ENCODE measurements at regions not wholly inside any gene's neighbourhood (a gene's known extent, or its start where the extent isn't known, plus 50 kb on each side); places are given as distances from the start of the nearest gene placed in this dataset.

GRCh38 chr6:15113587-15113986 lies 132.3 kb upstream of the JARID2 start:
- Mint-ChIP-seq H3K27me3 (ENCODE audit: low read depth) (no peaks in the 10 kb centered on the region), H3K27ac (no peak overlapping the region), H3K9me3 (no peaks in the 10 kb centered on the region), H3K36me3 (no peaks in the 10 kb centered on the region), H3K4me1 (peaks cover 11% of the 10 kb centered on the region), H3K4me3 (no peak overlapping the region)
- ChIA-PET CTCF (no interaction called here), POLR2A (no interaction called here)
- ATAC-seq (no peak), DNase-seq (ENCODE audit: low spot score) (no peak)
- no peak for TF ChIP-seq SP1 (CRISPR knock-in tag; conservative IDR thresholded peaks at IDR 0.05)
- TF ChIP-seq FOXP1 (CRISPR knock-in tag; IDR thresholded peaks at IDR 0.05; ENCODE audit: borderline replicate concordance), result no peak
- no peak for TF ChIP-seq GABPB1 (CRISPR knock-in tag; IDR thresholded peaks at IDR 0.05)
- no peak for TF ChIP-seq ZBTB21 (CRISPR knock-in tag; IDR thresholded peaks at IDR 0.05; ENCODE audit: borderline replicate concordance)
- TF ChIP-seq ZNF121 (CRISPR knock-in tag; IDR thresholded peaks at IDR 0.05), result no peak

- Mint-ChIP-seq H3K27ac (no peak overlapping the region), H3K4me1 (peaks cover 8% of the 10 kb centered on the region), H3K4me3 (no peak overlapping the region), H3K9me3 (no peaks in the 10 kb centered on the region), H3K27me3 (ENCODE audit: low read depth) (no peaks in the 10 kb centered on the region), H3K36me3 (no peaks in the 10 kb centered on the region)
- no peak for DNase-seq (ENCODE audit: low spot score)
- ChIA-PET POLR2A (no interaction called here), CTCF (no interaction called here)
- no peak for TF ChIP-seq CREM (CRISPR knock-in tag; IDR thresholded peaks at IDR 0.05)
- no peak for TF ChIP-seq SP1 (CRISPR knock-in tag; conservative IDR thresholded peaks at IDR 0.05)
- TF ChIP-seq PREB (CRISPR knock-in tag; IDR thresholded peaks at IDR 0.05; ENCODE audit: borderline replicate concordance), result no peak
- TF ChIP-seq USF2 (CRISPR knock-in tag; IDR thresholded peaks at IDR 0.05), result no peak
- TF ChIP-seq TCF7 (CRISPR knock-in tag; IDR thresholded peaks at IDR 0.05; ENCODE audit: low read depth), result no peak
- TF ChIP-seq FOXJ3 (CRISPR knock-in tag; IDR thresholded peaks at IDR 0.05; ENCODE audit: borderline replicate concordance), result no peak
- no peak for TF ChIP-seq MAX (CRISPR knock-in tag; IDR thresholded peaks at IDR 0.05)
- no peak for TF ChIP-seq NR1H2 (CRISPR knock-in tag; IDR thresholded peaks at IDR 0.05)
- no peak for TF ChIP-seq NR3C1 (CRISPR knock-in tag; conservative IDR thresholded peaks at IDR 0.05; ENCODE audit: low read depth)
- TF ChIP-seq GTF2I (CRISPR knock-in tag; conservative IDR thresholded peaks at IDR 0.05), result no peak
- TF ChIP-seq FOXP4 (CRISPR knock-in tag; IDR thresholded peaks at IDR 0.05), result no peak
- no peak for TF ChIP-seq RELA (CRISPR knock-in tag; IDR thresholded peaks at IDR 0.05; ENCODE audit: borderline replicate concordance)
- TF ChIP-seq ELF4 (CRISPR knock-in tag; IDR thresholded peaks at IDR 0.05; ENCODE audit: low read depth), result no peak
- TF ChIP-seq CDX4 (CRISPR knock-in tag; IDR thresholded peaks at IDR 0.05; ENCODE audit: borderline replicate concordance), result no peak
- TF ChIP-seq ZNF532 (CRISPR knock-in tag; IDR thresholded peaks at IDR 0.05; ENCODE audit: borderline replicate concordance), result no peak
- TF ChIP-seq KAT7 (CRISPR knock-in tag; IDR thresholded peaks at IDR 0.05; ENCODE audit: borderline replicate concordance), result no peak
- TF ChIP-seq GABPB1 (CRISPR knock-in tag; IDR thresholded peaks at IDR 0.05), result no peak
- no peak for TF ChIP-seq ZNF512 (CRISPR knock-in tag; IDR thresholded peaks at IDR 0.05; ENCODE audit: borderline replicate concordance)
- no peak for TF ChIP-seq GRHL2 (CRISPR knock-in tag; IDR thresholded peaks at IDR 0.05; ENCODE audit: insufficient replicate concordance, severe bottlenecking)
- no peak for TF ChIP-seq TP53 (CRISPR knock-in tag; IDR thresholded peaks at IDR 0.05)
- ATAC-seq, result no peak
These were observed 131.8 kb upstream of the JARID2 start for GRCh38 chr6:15114061-15114460.
